Astrocyte (in vitro differentiated cells and primary cell): ENCODE measurements at regions not wholly inside any gene's neighbourhood (a gene's known extent, or its start where the extent isn't known, plus 50 kb on each side); places are given as distances from the start of the nearest gene placed in this dataset.

ENCODE experiments used
- DNase-seq: peaks from one replicate; pipeline ENCODE4 v3.0.0-alpha.2; 2010; ENCODE audit warnings: low read depth
- FAIRE-seq: peaks from 2 replicates; lab custom pipeline; 2011; peaks lifted over from hg19 to GRCh38; lab: Jason Lieb, UNC
- H2AFZ ChIP-seq: 2 replicates; pipeline ENCODE4 v1.6.0; 2012; ENCODE audit warnings: low read depth, low read length, inconsistent platforms
- H3K27ac ChIP-seq: 2 replicates; pipeline ENCODE4 v1.5.1; 2011; ENCODE audit warnings: low read depth, low read length, inconsistent platforms
- H3K27me3 ChIP-seq: 2 replicates; pipeline ENCODE4 v1.6.0; 2011; ENCODE audit warnings: low read length, inconsistent platforms; ENCODE audit not compliant: insufficient read depth
- H3K36me3 ChIP-seq: 2 replicates; pipeline ENCODE4 v1.5.1; 2011; ENCODE audit warnings: low read length, inconsistent platforms; ENCODE audit not compliant: insufficient read depth
- H3K4me1 ChIP-seq: 2 replicates; pipeline ENCODE4 v1.5.1; 2011; ENCODE audit warnings: low read length, inconsistent platforms; ENCODE audit not compliant: insufficient read depth
- H3K4me2 ChIP-seq: 2 replicates; pipeline ENCODE4 v1.6.0; 2012; ENCODE audit warnings: low read length, inconsistent platforms
- H3K4me3 ChIP-seq: 2 replicates; pipeline ENCODE4 v1.5.1; 2011; ENCODE audit warnings: low read depth, mild to moderate bottlenecking, low read length, inconsistent platforms; ENCODE audit not compliant: insufficient read depth
- H3K79me2 ChIP-seq: 2 replicates; pipeline ENCODE4 v1.6.0; 2012; ENCODE audit warnings: mild to moderate bottlenecking, low read length, inconsistent platforms; ENCODE audit not compliant: insufficient read depth
- H3K9ac ChIP-seq: 2 replicates; pipeline ENCODE4 v1.6.0; 2012; ENCODE audit warnings: mild to moderate bottlenecking, low read length, inconsistent platforms
- H3K9me3 ChIP-seq: 2 replicates; pipeline ENCODE4 v1.5.1; 2012; ENCODE audit warnings: low read depth, mild to moderate bottlenecking, low read length, inconsistent platforms; ENCODE audit not compliant: insufficient read depth
- H4K20me1 ChIP-seq: 2 replicates; pipeline ENCODE4 v1.6.0; 2012; ENCODE audit warnings: low read length, inconsistent platforms; ENCODE audit not compliant: insufficient read depth
- H3K27ac Mint-ChIP-seq: one replicate; pipeline ENCODE4 v1.8.0; 2021; ENCODE audit warnings: mild to moderate bottlenecking, mixed read lengths; ENCODE audit not compliant: unreplicated experiment
- H3K27me3 Mint-ChIP-seq: one replicate; pipeline ENCODE4 v1.8.0; 2021; ENCODE audit warnings: low read depth, mixed read lengths; ENCODE audit not compliant: unreplicated experiment
- H3K36me3 Mint-ChIP-seq: one replicate; pipeline ENCODE4 v1.8.0; 2021; ENCODE audit warnings: low read depth, mixed read lengths; ENCODE audit not compliant: unreplicated experiment
- H3K4me1 Mint-ChIP-seq: one replicate; pipeline ENCODE4 v1.8.0; 2021; ENCODE audit warnings: low read depth, mixed read lengths; ENCODE audit not compliant: unreplicated experiment
- H3K4me3 Mint-ChIP-seq: one replicate; pipeline ENCODE4 v1.8.0; 2021; ENCODE audit warnings: mild to moderate bottlenecking, moderate library complexity, mixed read lengths; ENCODE audit not compliant: unreplicated experiment
- H3K9me3 Mint-ChIP-seq: one replicate; pipeline ENCODE4 v1.8.0; 2021; ENCODE audit warnings: mild to moderate bottlenecking, mixed read lengths; ENCODE audit not compliant: unreplicated experiment
- EZH2 ChIP-seq: IDR thresholded peaks from 2 replicates; pipeline ENCODE4 v1.6.1; 2012; ENCODE audit warnings: mild to moderate bottlenecking, low read length, inconsistent platforms; ENCODE audit not compliant: insufficient read depth
- TF ChIP-seq, protein P1 (sequence below): IDR thresholded peaks from 2 replicates; pipeline ENCODE4 v1.5.1; 2011; ENCODE audit warnings: low read depth, mild to moderate bottlenecking, inconsistent platforms, low read length, moderate library complexity; ENCODE audit not compliant: insufficient read depth

DNA sequence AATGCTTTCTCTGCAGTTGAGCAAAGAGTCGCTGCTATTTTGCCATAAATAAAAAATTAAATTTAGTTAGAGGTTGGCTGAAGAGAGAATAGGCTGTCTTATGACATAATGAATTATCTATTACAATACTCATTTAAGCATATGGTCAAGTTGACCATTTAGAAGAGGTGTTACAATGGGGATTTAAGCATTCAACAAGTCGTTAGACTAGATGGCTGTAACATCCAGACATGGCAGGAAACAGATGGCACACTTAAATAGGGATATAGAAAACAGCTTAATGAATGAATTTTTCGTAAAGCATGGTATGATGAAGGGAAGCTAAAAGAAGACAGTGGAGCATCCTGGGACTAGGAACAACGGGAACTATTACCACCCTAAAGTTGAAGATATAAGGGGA, 160.3 kb upstream of the PTPRD start:
- no peak overlapping the region for H3K4me3 Mint-ChIP-seq
- H3K9me3 Mint-ChIP-seq: peaks cover 2% of the 10 kb centered on the region
- no peak overlapping the region for H3K9ac ChIP-seq
- H3K27ac Mint-ChIP-seq: no peak overlapping the region
- H3K9me3 ChIP-seq: no peaks in the 10 kb centered on the region
- H3K4me1 Mint-ChIP-seq: no peaks in the 10 kb centered on the region
- no peak overlapping the region for H2AFZ ChIP-seq
- no peaks in the 10 kb centered on the region for H3K4me1 ChIP-seq
- DNase-seq (no peak), FAIRE-seq (no peak)
- H3K4me2 ChIP-seq: no peak overlapping the region
- no peaks in the 10 kb centered on the region for H3K36me3 ChIP-seq
- H3K27me3 ChIP-seq: no peaks in the 10 kb centered on the region
- H4K20me1 ChIP-seq: no peaks in the 10 kb centered on the region
- TF ChIP-seq, protein P1, sequence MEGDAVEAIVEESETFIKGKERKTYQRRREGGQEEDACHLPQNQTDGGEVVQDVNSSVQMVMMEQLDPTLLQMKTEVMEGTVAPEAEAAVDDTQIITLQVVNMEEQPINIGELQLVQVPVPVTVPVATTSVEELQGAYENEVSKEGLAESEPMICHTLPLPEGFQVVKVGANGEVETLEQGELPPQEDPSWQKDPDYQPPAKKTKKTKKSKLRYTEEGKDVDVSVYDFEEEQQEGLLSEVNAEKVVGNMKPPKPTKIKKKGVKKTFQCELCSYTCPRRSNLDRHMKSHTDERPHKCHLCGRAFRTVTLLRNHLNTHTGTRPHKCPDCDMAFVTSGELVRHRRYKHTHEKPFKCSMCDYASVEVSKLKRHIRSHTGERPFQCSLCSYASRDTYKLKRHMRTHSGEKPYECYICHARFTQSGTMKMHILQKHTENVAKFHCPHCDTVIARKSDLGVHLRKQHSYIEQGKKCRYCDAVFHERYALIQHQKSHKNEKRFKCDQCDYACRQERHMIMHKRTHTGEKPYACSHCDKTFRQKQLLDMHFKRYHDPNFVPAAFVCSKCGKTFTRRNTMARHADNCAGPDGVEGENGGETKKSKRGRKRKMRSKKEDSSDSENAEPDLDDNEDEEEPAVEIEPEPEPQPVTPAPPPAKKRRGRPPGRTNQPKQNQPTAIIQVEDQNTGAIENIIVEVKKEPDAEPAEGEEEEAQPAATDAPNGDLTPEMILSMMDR: no peak
- no peak for TF ChIP-seq EZH2
- no peak overlapping the region for H3K27ac ChIP-seq
- H3K36me3 Mint-ChIP-seq: no peaks in the 10 kb centered on the region
- no peaks in the 10 kb centered on the region for H3K79me2 ChIP-seq
- no peaks in the 10 kb centered on the region for H3K27me3 Mint-ChIP-seq
- no peak overlapping the region for H3K4me3 ChIP-seq

DNA sequence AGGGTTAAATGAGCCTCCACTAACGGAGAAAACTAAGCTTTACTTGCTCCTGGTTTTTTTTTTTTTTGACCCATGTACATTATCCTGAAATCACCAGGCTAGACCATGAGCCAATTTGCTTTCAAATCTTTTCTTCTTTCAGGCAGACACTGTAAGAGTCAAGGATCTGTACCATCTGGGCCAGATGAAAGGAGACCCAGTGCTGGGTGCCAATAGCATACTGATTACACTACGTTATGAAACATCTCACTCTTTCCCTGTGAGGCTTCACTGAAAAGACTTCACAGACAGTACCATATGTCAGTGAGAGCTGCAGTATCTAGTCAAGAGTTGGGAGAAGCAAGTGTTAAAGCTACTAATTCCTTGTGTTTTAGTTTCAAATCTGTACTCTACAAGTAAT, 161.2 kb upstream of the PTPRD start:
- H2AFZ ChIP-seq: no peak overlapping the region
- no peak overlapping the region for H3K4me3 ChIP-seq
- no peaks in the 10 kb centered on the region for H3K4me1 ChIP-seq
- no peak overlapping the region for H3K27ac ChIP-seq
- H3K9me3 ChIP-seq: no peaks in the 10 kb centered on the region
- TF ChIP-seq, protein P1: no peak
- no peak for TF ChIP-seq EZH2
- Mint-ChIP-seq H3K27me3 (no peaks in the 10 kb centered on the region), H3K9me3 (peaks cover 2% of the 10 kb centered on the region), H3K4me1 (no peaks in the 10 kb centered on the region), H3K4me3 (no peak overlapping the region), H3K27ac (no peak overlapping the region), H3K36me3 (no peaks in the 10 kb centered on the region)
- FAIRE-seq (no peak), DNase-seq (no peak)
- no peaks in the 10 kb centered on the region for H3K36me3 ChIP-seq
- no peak overlapping the region for H3K9ac ChIP-seq
- no peak overlapping the region for H3K4me2 ChIP-seq
- no peaks in the 10 kb centered on the region for H4K20me1 ChIP-seq
- H3K79me2 ChIP-seq: no peaks in the 10 kb centered on the region
- no peaks in the 10 kb centered on the region for H3K27me3 ChIP-seq

DNA sequence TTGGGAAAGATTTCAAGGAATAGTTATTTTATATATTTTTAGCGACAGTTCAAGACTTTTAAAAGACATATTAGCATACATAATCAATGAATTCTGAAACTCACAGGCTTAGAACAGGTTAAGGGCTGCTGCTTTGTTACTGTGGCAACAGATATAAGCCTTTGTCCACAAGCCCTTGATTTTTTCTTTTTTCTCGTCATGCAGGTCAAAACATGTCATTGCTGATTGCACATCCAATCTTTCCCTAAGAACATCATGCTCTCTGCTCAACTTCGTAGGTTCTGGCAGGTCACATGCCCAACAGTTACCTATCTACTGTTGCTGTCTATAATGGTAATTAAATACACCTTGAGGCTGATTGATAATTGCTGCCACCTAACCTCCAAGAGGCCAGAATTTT, 172.5 kb upstream of the PTPRD start:
- H3K9ac ChIP-seq: no peak overlapping the region
- no peaks in the 10 kb centered on the region for H3K36me3 Mint-ChIP-seq

More for the DNA sequence above, 172.5 kb upstream of the PTPRD start:
- H3K27me3 Mint-ChIP-seq: peaks cover 4% of the 10 kb centered on the region
- Histone ChIP-seq H3K4me3 (no peak overlapping the region), H3K79me2 (no peaks in the 10 kb centered on the region), H4K20me1 (no peaks in the 10 kb centered on the region), H3K9me3 (no peaks in the 10 kb centered on the region), H3K27me3 (no peaks in the 10 kb centered on the region), H3K36me3 (no peaks in the 10 kb centered on the region), H2AFZ (no peak overlapping the region), H3K27ac (no peak overlapping the region), H3K4me2 (no peak overlapping the region), H3K4me1 (no peaks in the 10 kb centered on the region)
- no peak overlapping the region for H3K27ac Mint-ChIP-seq
- DNase-seq: no peak
- no peak overlapping the region for H3K4me3 Mint-ChIP-seq
- TF ChIP-seq EZH2: no peak
- no peak for FAIRE-seq
- H3K9me3 Mint-ChIP-seq: peaks cover 3% of the 10 kb centered on the region
- H3K4me1 Mint-ChIP-seq: no peaks in the 10 kb centered on the region
